Neural progenitor cell (in vitro differentiated cells): ENCODE measurements at regions not wholly inside any gene's neighbourhood (a gene's known extent, or its start where the extent isn't known, plus 50 kb on each side); places are given as distances from the start of the nearest gene placed in this dataset.

ENCODE experiments used
- EZH2phosphoT487 ChIP-seq: fragments of 200-600 bp; sonication (generic); IDR thresholded peaks from 2 replicates; pipeline ENCODE4 v1.6.1; 2017; ENCODE audit warnings: antibody characterized with exemption
- TF ChIP-seq, protein P1 (sequence below): fragments of 200-600 bp; sonication (generic); IDR thresholded peaks from 2 replicates; pipeline ENCODE4 v1.5.1; 2017; ENCODE audit warnings: antibody characterized with exemption, mild to moderate bottlenecking

DNA sequence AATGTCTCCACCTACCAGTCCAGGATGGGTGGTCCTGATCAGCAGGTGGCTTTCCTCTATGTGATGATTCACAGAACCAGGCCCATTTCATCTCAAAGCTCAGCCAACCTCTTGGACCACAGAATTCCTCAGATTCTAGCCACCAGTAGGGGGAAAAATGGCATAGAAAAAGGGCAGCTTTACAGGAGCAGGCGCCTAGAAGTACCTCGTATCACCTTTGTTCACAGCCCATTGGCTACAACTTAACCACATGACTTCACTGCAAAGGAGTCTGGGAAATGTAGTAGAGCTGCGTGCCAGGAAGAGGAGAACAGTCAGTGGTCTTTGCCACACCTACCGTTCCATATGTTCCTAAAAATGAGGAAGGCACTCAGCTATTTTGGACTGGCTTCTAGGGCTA, 62.8 kb upstream of the DTNA start:
- no peak for TF ChIP-seq EZH2phosphoT487
- TF ChIP-seq, protein P1, sequence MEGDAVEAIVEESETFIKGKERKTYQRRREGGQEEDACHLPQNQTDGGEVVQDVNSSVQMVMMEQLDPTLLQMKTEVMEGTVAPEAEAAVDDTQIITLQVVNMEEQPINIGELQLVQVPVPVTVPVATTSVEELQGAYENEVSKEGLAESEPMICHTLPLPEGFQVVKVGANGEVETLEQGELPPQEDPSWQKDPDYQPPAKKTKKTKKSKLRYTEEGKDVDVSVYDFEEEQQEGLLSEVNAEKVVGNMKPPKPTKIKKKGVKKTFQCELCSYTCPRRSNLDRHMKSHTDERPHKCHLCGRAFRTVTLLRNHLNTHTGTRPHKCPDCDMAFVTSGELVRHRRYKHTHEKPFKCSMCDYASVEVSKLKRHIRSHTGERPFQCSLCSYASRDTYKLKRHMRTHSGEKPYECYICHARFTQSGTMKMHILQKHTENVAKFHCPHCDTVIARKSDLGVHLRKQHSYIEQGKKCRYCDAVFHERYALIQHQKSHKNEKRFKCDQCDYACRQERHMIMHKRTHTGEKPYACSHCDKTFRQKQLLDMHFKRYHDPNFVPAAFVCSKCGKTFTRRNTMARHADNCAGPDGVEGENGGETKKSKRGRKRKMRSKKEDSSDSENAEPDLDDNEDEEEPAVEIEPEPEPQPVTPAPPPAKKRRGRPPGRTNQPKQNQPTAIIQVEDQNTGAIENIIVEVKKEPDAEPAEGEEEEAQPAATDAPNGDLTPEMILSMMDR: no peak
